Endodermal cell (in vitro differentiated cells): ENCODE measurements at regions not wholly inside any gene's neighbourhood (a gene's known extent, or its start where the extent isn't known, plus 50 kb on each side); places are given as distances from the start of the nearest gene placed in this dataset.

ENCODE experiments used
- DNase-seq: peaks from one replicate; pipeline ENCODE4 v3.0.0-alpha.2; 2017
- H3K27ac ChIP-seq: 2 replicates; pipeline ENCODE4 v1.5.1; 2013; ENCODE audit warnings: mild to moderate bottlenecking, low read depth, low read length, moderate library complexity
- H3K27me3 ChIP-seq: 2 replicates; pipeline ENCODE4 v1.6.1; 2013; ENCODE audit warnings: mild to moderate bottlenecking, low read length, moderate library complexity; ENCODE audit not compliant: insufficient read depth, control insufficient read depth, poor library complexity, severe bottlenecking
- H3K36me3 ChIP-seq: 2 replicates; pipeline ENCODE4 v1.7.0; 2013; ENCODE audit warnings: mild to moderate bottlenecking, low read length, moderate library complexity; ENCODE audit not compliant: control insufficient read depth, insufficient read depth
- H3K4me1 ChIP-seq: one replicate; pipeline ENCODE4 v1.7.0; 2013; ENCODE audit warnings: low read length; ENCODE audit not compliant: control insufficient read depth, insufficient read depth
- H3K4me3 ChIP-seq: 2 replicates; pipeline ENCODE4 v1.5.1; 2013; ENCODE audit warnings: mild to moderate bottlenecking, low read length, moderate library complexity
- H3K9ac ChIP-seq: 2 replicates; pipeline ENCODE4 v1.6.1; 2013; ENCODE audit warnings: mild to moderate bottlenecking, low read length, moderate library complexity; ENCODE audit not compliant: poor library complexity, severe bottlenecking; ENCODE audit errors: extremely low read depth
- H3K9me3 ChIP-seq: 2 replicates; pipeline ENCODE4 v1.6.1; 2013; ENCODE audit warnings: mild to moderate bottlenecking, low read length, moderate library complexity; ENCODE audit not compliant: control insufficient read depth
- H3K27ac Mint-ChIP-seq: 2 replicates; pipeline ENCODE4 v1.8.0; 2020; ENCODE audit warnings: mixed read lengths
- H3K27me3 Mint-ChIP-seq: 2 replicates; pipeline ENCODE4 v1.8.0; 2021; ENCODE audit warnings: mild to moderate bottlenecking, mixed read lengths; ENCODE audit not compliant: insufficient read depth
- H3K36me3 Mint-ChIP-seq: 2 replicates; pipeline ENCODE4 v1.8.0; 2020; ENCODE audit warnings: low read depth, mixed read lengths
- H3K4me1 Mint-ChIP-seq: 2 replicates; pipeline ENCODE4 v1.8.0; 2020; ENCODE audit warnings: mixed read lengths
- H3K4me3 Mint-ChIP-seq: 2 replicates; pipeline ENCODE4 v1.8.0; 2020; ENCODE audit warnings: mild to moderate bottlenecking, moderate library complexity, mixed read lengths
- H3K9me3 Mint-ChIP-seq: 2 replicates; pipeline ENCODE4 v1.8.0; 2020; ENCODE audit warnings: mild to moderate bottlenecking, mixed read lengths
- CTCF ChIP-seq: fragments of 200-600 bp; sonication (generic); conservative IDR thresholded peaks from 2 replicates; pipeline ENCODE4 v1.5.0; 2021; ENCODE audit warnings: antibody characterized with exemption, mild to moderate bottlenecking
- WGBS, 2 experiments: methylation state at CpG; one replicate each; pipeline versions ENCODE4 v1.1.5 to v1.1.7; 2013; ENCODE audit warnings: missing lambda C conversion rate in 2 of 2, mixed read lengths in 1 of 2; ENCODE audit not compliant: insufficient coverage in 1 of 2, insufficient read length in 1 of 2; 5-methylcytosine and 5-hydroxymethylcytosine counted together

GRCh38 chr9:26750162-26750561 is 142.4 kb downstream of the CAAP1 start:
- Mint-ChIP-seq H3K36me3 (no peaks in the 10 kb centered on the region), H3K27me3 (no peaks in the 10 kb centered on the region), H3K4me1 (peaks cover 26% of the 10 kb centered on the region), H3K27ac (no peak overlapping the region), H3K4me3 (no peak overlapping the region), H3K9me3 (no peaks in the 10 kb centered on the region)
- no peak for TF ChIP-seq CTCF
- H3K27ac ChIP-seq, result no peak overlapping the region
- H3K9ac ChIP-seq, result no peak overlapping the region
- peaks cover 7% of the 10 kb centered on the region for H3K4me1 ChIP-seq
- 71 to 73% methylated on average over 2 to 4 of the region's 4 CpGs for WGBS, 2 experiments
- no peak for DNase-seq
- no peaks in the 10 kb centered on the region for H3K27me3 ChIP-seq
- no peak overlapping the region for H3K4me3 ChIP-seq
- H3K36me3 ChIP-seq, result no peaks in the 10 kb centered on the region
- no peaks in the 10 kb centered on the region for H3K9me3 ChIP-seq

- Mint-ChIP-seq H3K36me3 (no peaks in the 10 kb centered on the region), H3K4me3 (no peak overlapping the region), H3K27ac (no peak overlapping the region), H3K4me1 (peaks cover 11% of the 10 kb centered on the region), H3K27me3 (no peaks in the 10 kb centered on the region), H3K9me3 (no peaks in the 10 kb centered on the region)
- H3K27ac ChIP-seq, result no peak overlapping the region
- no peak for DNase-seq
- no peaks in the 10 kb centered on the region for H3K27me3 ChIP-seq
- H3K9me3 ChIP-seq, result no peaks in the 10 kb centered on the region
- peak; percentile 1 for TF ChIP-seq CTCF
- H3K9ac ChIP-seq, result no peak overlapping the region
- no peak overlapping the region for H3K4me3 ChIP-seq
- 76 to 89% methylated on average over 3 to 4 of the region's 4 CpGs for WGBS, 2 experiments
- H3K36me3 ChIP-seq, result no peaks in the 10 kb centered on the region
- H3K4me1 ChIP-seq, result no peaks in the 10 kb centered on the region
Observed at GRCh38 chr9:26748449-26749058, 144.0 kb downstream of the CAAP1 start.

- Histone ChIP-seq H3K27ac (no peak overlapping the region), H3K9me3 (no peaks in the 10 kb centered on the region), H3K4me3 (no peak overlapping the region), H3K27me3 (no peaks in the 10 kb centered on the region), H3K4me1 (no peaks in the 10 kb centered on the region), H3K36me3 (no peaks in the 10 kb centered on the region), H3K9ac (no peak overlapping the region)
- Mint-ChIP-seq H3K9me3 (no peaks in the 10 kb centered on the region), H3K36me3 (no peaks in the 10 kb centered on the region), H3K27me3 (no peaks in the 10 kb centered on the region), H3K27ac (peak overlapping the region; percentile 53), H3K4me3 (no peak overlapping the region), H3K4me1 (peaks cover 16% of the 10 kb centered on the region)
- no peak for DNase-seq
- 92 to 100% methylated on average over 1 to 4 of the region's 4 CpGs for WGBS, 2 experiments
- TF ChIP-seq CTCF, result no peak
Observed at GRCh38 chr9:26747611-26748010, 145.0 kb downstream of the CAAP1 start.
